Nephron progenitor cell (in vitro differentiated cells): ENCODE measurements at regions not wholly inside any gene's neighbourhood (a gene's known extent, or its start where the extent isn't known, plus 50 kb on each side); places are given as distances from the start of the nearest gene placed in this dataset.

Experiments
- DNase-seq: peaks from one replicate; pipeline ENCODE4 v3.0.0; 2021
- H3K27ac Mint-ChIP-seq: 2 replicates; pipeline ENCODE4 v1.8.0; 2021; ENCODE audit warnings: mild to moderate bottlenecking, moderate library complexity, mixed read lengths
- H3K27me3 Mint-ChIP-seq: 2 replicates; pipeline ENCODE4 v1.8.0; 2021; ENCODE audit warnings: mild to moderate bottlenecking, low read depth, mixed read lengths; ENCODE audit not compliant: poor library complexity
- H3K36me3 Mint-ChIP-seq: 2 replicates; pipeline ENCODE4 v1.8.0; 2021; ENCODE audit warnings: low read depth, mixed read lengths
- H3K4me1 Mint-ChIP-seq: 2 replicates; pipeline ENCODE4 v1.8.0; 2021; ENCODE audit warnings: mixed read lengths
- H3K4me3 Mint-ChIP-seq: 2 replicates; pipeline ENCODE4 v1.8.0; 2021; ENCODE audit warnings: mild to moderate bottlenecking, moderate library complexity, mixed read lengths
- H3K9me3 Mint-ChIP-seq: 2 replicates; pipeline ENCODE4 v1.8.0; 2021; ENCODE audit warnings: mild to moderate bottlenecking, moderate library complexity, mixed read lengths
- TF ChIP-seq, protein P1 (sequence below): fragments of 200-600 bp; sonication (generic); IDR thresholded peaks from 2 replicates; pipeline ENCODE4 v1.5.0; 2021; ENCODE audit warnings: antibody characterized with exemption

DNA sequence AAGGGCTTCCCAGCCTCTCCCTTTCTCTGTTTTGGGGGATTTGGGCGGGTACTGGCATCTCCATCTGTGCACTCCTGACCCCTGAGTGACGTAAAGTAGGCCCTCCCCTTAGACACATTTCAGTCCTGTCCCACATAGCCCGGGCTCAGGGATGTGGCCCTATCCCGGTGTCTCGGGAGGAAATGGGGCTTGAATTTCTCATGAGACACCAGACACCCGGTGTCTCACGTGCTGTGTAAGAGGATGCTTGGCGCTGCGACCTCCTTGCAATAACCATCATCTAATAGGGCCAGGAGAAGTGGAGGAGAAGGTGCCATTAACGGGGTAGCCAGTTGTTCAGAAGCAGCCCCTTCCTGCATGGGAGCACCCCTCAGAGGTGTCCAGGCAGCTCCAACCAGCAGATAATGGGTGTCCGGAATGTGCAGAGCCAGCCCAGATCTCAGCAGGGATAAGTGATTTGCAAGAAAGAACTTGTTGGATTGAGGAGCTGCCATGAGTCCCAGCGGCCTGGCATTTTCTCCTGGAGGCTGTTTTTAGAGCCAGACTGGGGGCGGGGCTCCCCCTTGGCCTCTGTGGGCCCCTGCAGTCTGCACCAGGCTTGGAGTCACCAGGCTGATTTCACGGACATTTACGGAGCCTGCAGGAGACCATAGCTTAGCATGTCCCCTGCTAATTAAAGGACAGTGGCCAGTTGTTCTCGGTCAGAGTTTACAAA is 372.0 kb downstream of the PREX1 start:
- H3K9me3 Mint-ChIP-seq, result no peaks in the 10 kb centered on the region
- peaks cover 9% of the 10 kb centered on the region for H3K27me3 Mint-ChIP-seq
- H3K4me3 Mint-ChIP-seq, result peak overlapping the region; percentile 61
- DNase-seq, result peak; percentile 43
- peak overlapping the region; percentile 49 for H3K27ac Mint-ChIP-seq
- TF ChIP-seq, protein P1, sequence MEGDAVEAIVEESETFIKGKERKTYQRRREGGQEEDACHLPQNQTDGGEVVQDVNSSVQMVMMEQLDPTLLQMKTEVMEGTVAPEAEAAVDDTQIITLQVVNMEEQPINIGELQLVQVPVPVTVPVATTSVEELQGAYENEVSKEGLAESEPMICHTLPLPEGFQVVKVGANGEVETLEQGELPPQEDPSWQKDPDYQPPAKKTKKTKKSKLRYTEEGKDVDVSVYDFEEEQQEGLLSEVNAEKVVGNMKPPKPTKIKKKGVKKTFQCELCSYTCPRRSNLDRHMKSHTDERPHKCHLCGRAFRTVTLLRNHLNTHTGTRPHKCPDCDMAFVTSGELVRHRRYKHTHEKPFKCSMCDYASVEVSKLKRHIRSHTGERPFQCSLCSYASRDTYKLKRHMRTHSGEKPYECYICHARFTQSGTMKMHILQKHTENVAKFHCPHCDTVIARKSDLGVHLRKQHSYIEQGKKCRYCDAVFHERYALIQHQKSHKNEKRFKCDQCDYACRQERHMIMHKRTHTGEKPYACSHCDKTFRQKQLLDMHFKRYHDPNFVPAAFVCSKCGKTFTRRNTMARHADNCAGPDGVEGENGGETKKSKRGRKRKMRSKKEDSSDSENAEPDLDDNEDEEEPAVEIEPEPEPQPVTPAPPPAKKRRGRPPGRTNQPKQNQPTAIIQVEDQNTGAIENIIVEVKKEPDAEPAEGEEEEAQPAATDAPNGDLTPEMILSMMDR, result no peak
- peaks cover 66% of the 10 kb centered on the region for H3K4me1 Mint-ChIP-seq
- H3K36me3 Mint-ChIP-seq, result no peaks in the 10 kb centered on the region

DNA sequence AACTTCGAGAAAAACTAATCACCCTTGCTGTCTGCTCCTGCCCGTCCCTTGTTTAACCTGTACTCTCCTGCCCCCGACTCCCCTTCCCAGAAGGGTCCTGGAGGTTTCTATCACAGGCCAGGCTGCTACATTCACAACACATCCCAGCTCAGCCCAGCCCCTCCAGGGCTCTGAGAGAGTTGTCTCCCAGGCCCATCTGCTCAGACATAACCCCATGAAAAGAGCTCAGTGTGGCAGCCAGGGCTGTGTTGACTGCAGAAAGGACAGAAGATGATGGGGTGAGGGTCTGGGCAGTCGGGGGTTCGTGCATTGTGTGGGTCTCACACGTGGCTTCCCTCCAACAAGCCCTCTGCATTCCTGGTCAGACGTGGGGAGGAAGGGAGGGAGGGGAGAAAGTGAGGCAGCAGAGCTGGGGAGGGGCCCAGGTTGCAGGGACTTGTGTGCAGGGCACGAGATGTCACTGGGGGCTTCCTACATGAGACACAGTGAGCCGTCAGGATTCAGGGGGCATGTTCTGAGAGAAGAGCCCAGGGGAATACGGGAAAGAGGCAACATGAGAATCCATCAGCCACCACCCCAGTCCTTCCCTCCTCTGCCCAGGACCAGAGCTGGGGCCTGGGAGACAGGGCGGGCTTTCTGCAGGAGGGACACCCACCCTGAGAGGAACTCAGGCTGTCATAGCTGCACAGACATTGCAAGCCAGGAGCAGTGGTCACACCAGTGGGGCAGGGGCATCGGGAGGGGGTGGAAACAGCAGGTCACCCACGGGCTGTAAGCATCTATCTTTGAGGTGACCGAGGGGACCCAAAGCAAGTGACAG is 372.9 kb downstream of the PREX1 start:
- Mint-ChIP-seq H3K27me3 (peaks cover 9% of the 10 kb centered on the region), H3K4me1 (peaks cover 59% of the 10 kb centered on the region), H3K4me3 (no peak overlapping the region), H3K27ac (no peak overlapping the region), H3K9me3 (no peaks in the 10 kb centered on the region), H3K36me3 (no peaks in the 10 kb centered on the region)
- DNase-seq, result no peak
- TF ChIP-seq, protein P1, result no peak

DNA sequence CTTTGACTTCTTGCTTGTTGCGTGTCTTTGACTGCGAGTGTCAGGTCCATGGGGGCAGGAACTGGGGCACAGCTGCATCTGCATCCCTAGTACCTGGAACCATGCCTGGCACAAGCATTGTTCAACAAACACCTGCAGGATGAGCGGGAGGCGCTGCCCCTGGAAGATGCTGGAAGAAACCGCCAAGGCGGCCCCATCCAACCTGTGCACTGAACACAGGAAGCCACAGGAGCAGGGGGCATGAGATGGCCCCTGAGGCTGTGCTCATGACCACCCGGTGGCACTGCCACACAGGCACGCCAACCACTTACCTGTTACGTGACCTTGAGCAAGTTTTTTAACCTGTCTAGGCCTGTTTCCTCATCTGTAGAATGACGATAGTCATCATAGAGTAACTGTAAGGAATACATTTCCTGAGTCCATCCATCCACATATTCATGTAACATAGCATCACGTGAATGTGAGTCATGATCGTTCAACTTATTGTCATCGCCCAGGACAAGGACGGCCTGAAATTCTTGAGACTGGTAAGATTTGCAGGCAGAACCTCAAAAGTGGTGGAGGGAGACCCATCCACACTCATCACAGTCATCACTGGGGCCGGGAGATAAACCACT is 374.2 kb downstream of the PREX1 start:
- no peak overlapping the region for H3K4me3 Mint-ChIP-seq
- H3K27ac Mint-ChIP-seq, result no peak overlapping the region
- H3K4me1 Mint-ChIP-seq, result peaks cover 49% of the 10 kb centered on the region
- H3K9me3 Mint-ChIP-seq, result no peaks in the 10 kb centered on the region
- TF ChIP-seq, protein P1, result no peak
- no peaks in the 10 kb centered on the region for H3K36me3 Mint-ChIP-seq
- H3K27me3 Mint-ChIP-seq, result peaks cover 14% of the 10 kb centered on the region
- DNase-seq, result no peak

DNA sequence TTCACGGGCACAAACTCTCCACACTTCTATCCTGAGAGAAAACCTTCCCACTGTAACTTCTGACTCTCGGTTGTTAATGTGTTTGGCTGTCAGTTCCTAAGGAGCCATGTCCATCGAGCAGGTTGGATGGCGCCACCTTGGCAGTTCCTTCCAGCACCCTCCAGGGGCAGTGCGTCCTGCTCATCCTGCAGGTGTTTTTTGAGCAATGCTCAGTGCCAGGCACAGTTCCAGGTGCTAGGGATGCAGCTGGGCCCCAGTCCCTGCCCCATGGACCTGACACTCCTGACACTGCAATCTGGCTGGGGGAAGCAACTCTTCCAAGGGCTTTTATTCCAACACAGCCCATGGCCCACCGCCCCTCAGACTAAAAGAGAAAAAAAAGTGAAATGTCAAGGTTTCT is 376.4 kb downstream of the PREX1 start:
- no peaks in the 10 kb centered on the region for H3K9me3 Mint-ChIP-seq
- no peak overlapping the region for H3K27ac Mint-ChIP-seq
- DNase-seq, result no peak
- peaks cover 14% of the 10 kb centered on the region for H3K27me3 Mint-ChIP-seq
- no peak overlapping the region for H3K4me3 Mint-ChIP-seq
- H3K36me3 Mint-ChIP-seq, result no peaks in the 10 kb centered on the region
- TF ChIP-seq, protein P1, result no peak
- H3K4me1 Mint-ChIP-seq, result peaks cover 28% of the 10 kb centered on the region

DNA sequence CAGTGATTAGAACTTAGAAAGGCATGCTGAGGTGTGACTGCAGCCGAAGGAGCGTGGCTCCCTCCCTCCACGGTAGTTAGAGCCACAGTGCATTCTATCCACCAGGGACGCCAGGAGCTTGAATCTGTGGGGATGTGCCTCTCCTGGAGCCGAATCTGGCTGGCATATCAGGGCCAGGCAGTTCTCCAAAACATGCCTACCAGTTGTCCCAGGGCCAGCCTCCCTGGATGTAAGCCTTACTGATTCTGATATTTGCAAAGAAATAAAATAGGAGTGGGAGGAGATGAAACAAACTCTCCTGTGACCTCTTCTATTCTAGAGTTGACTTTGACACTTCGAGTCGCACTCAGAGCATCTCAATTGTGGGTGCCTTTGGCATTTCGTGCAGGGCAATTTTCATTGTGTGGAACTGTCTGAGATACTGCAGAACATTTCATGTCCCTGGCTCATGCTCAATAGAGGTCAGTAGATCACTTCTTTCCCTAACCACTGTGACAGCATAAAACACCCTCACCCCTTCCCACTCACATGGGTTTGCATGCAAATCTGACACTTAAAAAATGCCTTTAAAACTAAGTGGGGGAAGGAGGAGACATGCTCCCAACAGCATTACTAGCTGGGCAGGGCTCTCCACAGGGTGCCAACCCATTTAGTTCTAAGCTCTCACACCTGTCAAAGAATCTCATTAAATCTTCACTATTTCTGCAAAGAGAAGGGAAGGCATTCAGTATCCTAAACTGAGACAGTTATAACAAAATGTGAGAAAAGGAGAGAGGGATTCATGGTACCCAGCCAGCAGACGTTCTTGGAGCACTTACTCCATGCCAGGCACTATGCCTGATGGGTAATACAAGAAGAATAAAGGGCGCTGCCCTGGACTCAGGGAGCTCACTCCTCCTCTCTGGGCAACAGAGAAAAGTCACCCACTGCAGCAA is 378.9 kb downstream of the PREX1 start:
- TF ChIP-seq, protein P1, result no peak
- no peak overlapping the region for H3K4me3 Mint-ChIP-seq
- H3K36me3 Mint-ChIP-seq, result peaks cover 10% of the 10 kb centered on the region
- peaks cover 20% of the 10 kb centered on the region for H3K9me3 Mint-ChIP-seq
- no peak overlapping the region for H3K27ac Mint-ChIP-seq
- peaks cover 3% of the 10 kb centered on the region for H3K4me1 Mint-ChIP-seq
- H3K27me3 Mint-ChIP-seq, result peaks cover 13% of the 10 kb centered on the region
- DNase-seq, result no peak
